ENCODE measurements at regions not wholly inside any gene's neighbourhood (a gene's known extent, or its start where the extent isn't known, plus 50 kb on each side); places are given as distances from the start of the nearest gene placed in this dataset.

- in situ Hi-C loops (cut with HindIII; ENCODE audit: extremely low pct_ligation_motif_present, low pct_unique_long_range_greater_than_20kb) (no loop called here), intact Hi-C loops (cut with micrococcal nuclease; ENCODE audit: unreplicated experiment) (no loop called here)
- FAIRE-seq: no peak
- no peak for DNase-seq (ENCODE audit: low spot score)
- Histone ChIP-seq H4K20me1 (ENCODE audit: insufficient read depth, low read length) (no peaks in the 10 kb centered on the region), H3K79me2 (ENCODE audit: insufficient read depth, low read length) (no peaks in the 10 kb centered on the region), H3K9me3 (ENCODE audit: low read length) (no peaks in the 10 kb centered on the region), H3K4me1 (ENCODE audit: insufficient read depth, low read length) (no peaks in the 10 kb centered on the region), H3K36me3 (replicated peaks in 1 of 2; ENCODE audit: control insufficient read depth in 1 of 2, insufficient read depth in 2 of 2, low read length in 2 of 2) (no peaks in the 10 kb centered on the region), H3K4me2 (ENCODE audit: low read depth, low read length) (no peak overlapping the region), H3K4me3 (replicated peaks in 1 of 3; ENCODE audit: insufficient read depth in 1 of 3, low read depth in 2 of 3, low read length in 3 of 3) (no peak overlapping the region), H3K27ac (ENCODE audit: extremely low read length, insufficient read depth, low read length) (no peak overlapping the region), H3K9ac (ENCODE audit: insufficient read depth, low read depth, low read length) (no peak overlapping the region), H2AFZ (ENCODE audit: low read length) (no peak overlapping the region), H3K27me3 (ENCODE audit: control insufficient read depth in 1 of 2, insufficient read depth in 2 of 2, low read length in 2 of 2) (no peaks in the 10 kb centered on the region)
- no TSS peak for BruUV-seq (replicated peaks)
- no peak for ATAC-seq
- WGBS (ENCODE audit: low lambda C conversion rate): 3% methylated on average over 1 of the region's 1 CpG
- ChIA-PET POLR2A (no interaction called here), CTCF (ENCODE audit: low intra/inter-chr PET ratio, low total read pairs) (no interaction called here)
- TF ChIP-seq MAFK (conservative IDR thresholded peaks at IDR 0.05 in 1 of 2, IDR thresholded peaks at IDR 0.05 in 1 of 2; ENCODE audit: low read length in 2 of 2): 0 out of 4 replicates have a peak, but pooled peaks of 1 of the 2 experiments have one; percentile 2
- no peak for TF ChIP-seq SIN3A (IDR thresholded peaks at IDR 0.05; ENCODE audit: borderline replicate concordance, low read depth, low read length)
Observed at GRCh38 chr11:15764326-15764725, 592.0 kb downstream of the SOX6 start.

DNA sequence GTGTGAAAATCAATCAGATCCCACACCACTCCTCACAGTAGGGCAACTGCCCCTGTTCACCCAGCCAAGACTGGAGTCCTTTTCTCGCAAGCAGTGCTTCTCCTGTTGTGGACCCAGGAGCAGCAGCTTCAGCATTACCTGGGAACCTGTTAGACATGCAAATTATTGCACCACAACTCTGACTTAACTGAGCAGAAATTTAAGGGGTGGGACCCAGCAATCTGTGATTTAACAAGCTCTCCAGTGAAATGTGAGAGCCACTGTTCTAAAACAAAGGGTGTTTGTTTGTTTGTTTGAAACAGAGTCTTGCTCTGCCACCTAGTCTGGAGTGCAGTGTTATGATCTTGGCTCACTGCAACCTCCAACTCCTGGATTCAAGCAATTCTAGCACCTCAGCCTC is 591.4 kb downstream of the SOX6 start:
- ChIA-PET POLR2A (no interaction called here), CTCF (ENCODE audit: low intra/inter-chr PET ratio, low total read pairs) (no interaction called here)
- H3K9me3 ChIP-seq (ENCODE audit: low read length): no peaks in the 10 kb centered on the region
- H3K9ac ChIP-seq (ENCODE audit: insufficient read depth, low read depth, low read length): no peak overlapping the region
- H3K4me3 ChIP-seq (replicated peaks in 1 of 3; ENCODE audit: insufficient read depth in 1 of 3, low read depth in 2 of 3, low read length in 3 of 3): no peak overlapping the region
- WGBS (ENCODE audit: low lambda C conversion rate): 0% methylated on average over 1 of the region's 1 CpG
- no peaks in the 10 kb centered on the region for H4K20me1 ChIP-seq (ENCODE audit: insufficient read depth, low read length)
- BruUV-seq (replicated peaks): no TSS peak
- H3K36me3 ChIP-seq (replicated peaks in 1 of 2; ENCODE audit: control insufficient read depth in 1 of 2, insufficient read depth in 2 of 2, low read length in 2 of 2): no peaks in the 10 kb centered on the region
- ATAC-seq: no peak
- H3K79me2 ChIP-seq (ENCODE audit: insufficient read depth, low read length): no peaks in the 10 kb centered on the region
- H3K27ac ChIP-seq (ENCODE audit: extremely low read length, insufficient read depth, low read length): no peak overlapping the region
- H3K27me3 ChIP-seq (ENCODE audit: control insufficient read depth in 1 of 2, insufficient read depth in 2 of 2, low read length in 2 of 2): no peaks in the 10 kb centered on the region
- in situ Hi-C loops (cut with HindIII; ENCODE audit: extremely low pct_ligation_motif_present, low pct_unique_long_range_greater_than_20kb) (no loop called here), intact Hi-C loops (cut with micrococcal nuclease; ENCODE audit: unreplicated experiment) (no loop called here)
- no peak overlapping the region for H3K4me2 ChIP-seq (ENCODE audit: low read depth, low read length)
- DNase-seq (ENCODE audit: low spot score): no peak
- no peak for FAIRE-seq
- H3K4me1 ChIP-seq (ENCODE audit: insufficient read depth, low read length): no peaks in the 10 kb centered on the region
- H2AFZ ChIP-seq (ENCODE audit: low read length): no peak overlapping the region
- TF ChIP-seq ZNF629 (CRISPR knock-in tag; conservative IDR thresholded peaks at IDR 0.05) (no peak), SMAD9 (CRISPR knock-in tag; IDR thresholded peaks at IDR 0.05) (no peak), ZNF335 (CRISPR knock-in tag; IDR thresholded peaks at IDR 0.05) (no peak), ZGPAT (CRISPR knock-in tag; IDR thresholded peaks at IDR 0.05) (no peak), MTF1 (CRISPR knock-in tag; IDR thresholded peaks at IDR 0.05) (no peak), ZNF292 (CRISPR knock-in tag; IDR thresholded peaks at IDR 0.05; ENCODE audit: borderline replicate concordance, low read depth) (no peak), ZNF383 (CRISPR knock-in tag; IDR thresholded peaks at IDR 0.05; ENCODE audit: borderline replicate concordance) (no peak), POGK (CRISPR knock-in tag; conservative IDR thresholded peaks at IDR 0.05) (no peak), NR2F2 (IDR thresholded peaks at IDR 0.05; ENCODE audit: borderline replicate concordance, low read depth) (no peak), FOSL2 (CRISPR knock-in tag; IDR thresholded peaks at IDR 0.05) (no peak), ZNF510 (CRISPR knock-in tag; IDR thresholded peaks at IDR 0.05; ENCODE audit: low read depth) (no peak), YEATS4 (CRISPR knock-in tag; IDR thresholded peaks at IDR 0.05; ENCODE audit: borderline replicate concordance) (no peak)
- TF ChIP-seq, protein P1, sequence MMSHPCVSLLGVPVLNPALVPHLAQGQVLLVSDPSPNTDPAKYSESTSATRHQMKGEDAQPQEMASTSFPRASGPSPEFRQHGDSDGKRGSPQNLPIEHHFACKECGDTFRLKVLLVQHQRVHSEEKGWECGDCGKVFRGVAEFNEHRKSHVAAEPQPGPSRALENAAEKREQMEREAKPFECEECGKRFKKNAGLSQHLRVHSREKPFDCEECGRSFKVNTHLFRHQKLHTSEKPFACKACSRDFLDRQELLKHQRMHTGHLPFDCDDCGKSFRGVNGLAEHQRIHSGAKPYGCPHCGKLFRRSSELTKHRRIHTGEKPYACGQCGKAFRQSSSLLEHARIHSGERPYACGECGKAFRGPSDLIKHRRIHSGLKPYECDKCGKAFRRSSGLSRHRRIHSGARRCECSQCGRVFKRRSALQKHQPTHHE (CRISPR knock-in tag; IDR thresholded peaks at IDR 0.05; ENCODE audit: borderline replicate concordance): no peak
